DMS114 treated with DMSO at 0.1 percent for 48 hours (cell line): ENCODE measurements at regions not wholly inside any gene's neighbourhood (a gene's known extent, or its start where the extent isn't known, plus 50 kb on each side); places are given as distances from the start of the nearest gene placed in this dataset.
"Not testable (repeated sequence)": the region's sequence is repeated elsewhere in the genome, so short reads cannot be mapped to it uniquely, and the experiment has no call there.

Experiments used
- DNase-seq: peaks from one replicate; lab custom pipeline; 2025; ENCODE audit not compliant: unreplicated experiment; lab: John Stamatoyannopoulos, UW

- DNase-seq = no peak
These were observed 579.4 kb downstream of the JRKL start for GRCh38 chr11:96969251-96969650.

GRCh38 chr11:96978751-96979150 lies 588.9 kb downstream of the JRKL start:
- no peak for DNase-seq

- DNase-seq = no peak
These were observed 596.7 kb downstream of the JRKL start for GRCh38 chr11:96986516-96986915.

- no peak for DNase-seq
These were observed 601.1 kb downstream of the JRKL start for GRCh38 chr11:96990914-96991313.

GRCh38 chr11:97000481-97000880 lies 610.7 kb downstream of the JRKL start:
- no peak for DNase-seq

GRCh38 chr11:97007283-97007682 lies 617.5 kb downstream of the JRKL start:
- no peak for DNase-seq

GRCh38 chr11:97009613-97010012 lies 619.8 kb downstream of the JRKL start:
- DNase-seq = no peak

GRCh38 chr11:97010997-97011396 lies 621.2 kb downstream of the JRKL start:
- DNase-seq = not testable (repeated sequence)

GRCh38 chr11:97015327-97015726 lies 625.5 kb downstream of the JRKL start:
- no peak for DNase-seq

- DNase-seq = no peak
These were observed 629.5 kb downstream of the JRKL start for GRCh38 chr11:97019305-97019704.

GRCh38 chr11:97019754-97020153 lies 629.9 kb downstream of the JRKL start:
- no peak for DNase-seq

GRCh38 chr11:97022955-97023354 lies 633.1 kb downstream of the JRKL start:
- DNase-seq = no peak

- DNase-seq = no peak
These were observed 639.1 kb downstream of the JRKL start for GRCh38 chr11:97028836-97029406.

- no peak for DNase-seq
These were observed 643.4 kb downstream of the JRKL start for GRCh38 chr11:97033178-97033577.

GRCh38 chr11:97048481-97048880 lies 658.7 kb downstream of the JRKL start:
- DNase-seq = no peak

GRCh38 chr11:97060184-97060583 lies 670.4 kb downstream of the JRKL start:
- DNase-seq = no peak

GRCh38 chr11:97069160-97069559 lies 679.3 kb downstream of the JRKL start:
- no peak for DNase-seq

- DNase-seq = no peak
These were observed 682.6 kb downstream of the JRKL start for GRCh38 chr11:97072420-97072819.

GRCh38 chr11:97076666-97077065 lies 686.9 kb downstream of the JRKL start:
- DNase-seq = not testable (repeated sequence)

- DNase-seq = no peak
These were observed 688.6 kb downstream of the JRKL start for GRCh38 chr11:97078443-97078842.

- no peak for DNase-seq
These were observed 689.4 kb downstream of the JRKL start for GRCh38 chr11:97079244-97079643.

- no peak for DNase-seq
These were observed 697.6 kb downstream of the JRKL start for GRCh38 chr11:97087419-97087818.

GRCh38 chr11:97092823-97093222 lies 703.0 kb downstream of the JRKL start:
- no peak for DNase-seq

- DNase-seq = not testable (repeated sequence)
These were observed 712.4 kb downstream of the JRKL start for GRCh38 chr11:97102180-97102579.
